ENCODE measurements at regions not wholly inside any gene's neighbourhood (a gene's known extent, or its start where the extent isn't known, plus 50 kb on each side); places are given as distances from the start of the nearest gene placed in this dataset.
"Not testable (repeated sequence)": the region's sequence is repeated elsewhere in the genome, so short reads cannot be mapped to it uniquely, and the experiment has no call there.

GRCh38 chr19:28686756-28687155 is 526.2 kb downstream of the UQCRFS1 start:
- DNase-seq (ENCODE audit: low read depth), result no peak

- no peak for DNase-seq (ENCODE audit: low read depth)
Measured at GRCh38 chr19:28685802-28686201, 527.1 kb downstream of the UQCRFS1 start.

- not testable (repeated sequence) for DNase-seq (ENCODE audit: low read depth)
Measured at GRCh38 chr19:28685077-28685476, 527.9 kb downstream of the UQCRFS1 start.

- no peak for DNase-seq (ENCODE audit: low read depth)
Measured at GRCh38 chr19:28680111-28680510, 532.8 kb downstream of the UQCRFS1 start.

- DNase-seq (ENCODE audit: low read depth), result no peak
Measured at GRCh38 chr19:28670836-28671235, 542.1 kb downstream of the UQCRFS1 start.

GRCh38 chr19:28669804-28670203 is 543.1 kb downstream of the UQCRFS1 start:
- no peak for DNase-seq (ENCODE audit: low read depth)

- DNase-seq (ENCODE audit: low read depth), result no peak
Measured at GRCh38 chr19:28667348-28667977, 545.5 kb downstream of the UQCRFS1 start.

GRCh38 chr19:28665748-28666147 is 547.2 kb downstream of the UQCRFS1 start:
- DNase-seq (ENCODE audit: low read depth), result no peak

GRCh38 chr19:28656644-28657043 is 556.3 kb downstream of the UQCRFS1 start:
- DNase-seq (ENCODE audit: low read depth), result no peak

- no peak for DNase-seq (ENCODE audit: low read depth)
Measured at GRCh38 chr19:28655054-28655453, 557.9 kb downstream of the UQCRFS1 start.

- DNase-seq (ENCODE audit: low read depth), result no peak
Measured at GRCh38 chr19:28652765-28653164, 560.2 kb downstream of the UQCRFS1 start.

- DNase-seq (ENCODE audit: low read depth), result no peak
Measured at GRCh38 chr19:28646629-28647028, 566.3 kb downstream of the UQCRFS1 start.

GRCh38 chr19:28644169-28644775 is 568.7 kb downstream of the UQCRFS1 start:
- DNase-seq (ENCODE audit: low read depth), result no peak

GRCh38 chr19:28642787-28643683 is 569.9 kb downstream of the UQCRFS1 start:
- DNase-seq (ENCODE audit: low read depth), result no peak

GRCh38 chr19:28641395-28641794 is 571.6 kb downstream of the UQCRFS1 start:
- DNase-seq (ENCODE audit: low read depth), result no peak

GRCh38 chr19:28640506-28640905 is 572.4 kb downstream of the UQCRFS1 start:
- no peak for DNase-seq (ENCODE audit: low read depth)

- no peak for DNase-seq (ENCODE audit: low read depth)
Measured at GRCh38 chr19:28638445-28638844, 574.5 kb downstream of the UQCRFS1 start.

GRCh38 chr19:28636706-28637105 is 576.2 kb downstream of the UQCRFS1 start:
- DNase-seq (ENCODE audit: low read depth), result no peak

GRCh38 chr19:28636016-28636629 is 576.8 kb downstream of the UQCRFS1 start:
- no peak for DNase-seq (ENCODE audit: low read depth)

- DNase-seq (ENCODE audit: low read depth), result no peak
Measured at GRCh38 chr19:28634837-28635236, 578.1 kb downstream of the UQCRFS1 start.

GRCh38 chr19:28634019-28634328 is 579.0 kb downstream of the UQCRFS1 start:
- DNase-seq (ENCODE audit: low read depth), result no peak

- no peak for DNase-seq (ENCODE audit: low read depth)
Measured at GRCh38 chr19:28633319-28634018, 579.5 kb downstream of the UQCRFS1 start.

Measured in fibroblast of gingiva (primary cell).